Epithelial cell of proximal tubule (primary cell): ENCODE measurements at regions not wholly inside any gene's neighbourhood (a gene's known extent, or its start where the extent isn't known, plus 50 kb on each side); places are given as distances from the start of the nearest gene placed in this dataset.
A peak's percentile ranks its signal among the peaks of the same experiment; 100 is the strongest.

Experiments used
- DNase-seq: peaks from one replicate; pipeline ENCODE4 v3.0.0-alpha.2; 2011; ENCODE audit warnings: low read depth
- H3K4me3 ChIP-seq: 2 replicates; pipeline ENCODE4 v1.5.1; 2011; ENCODE audit warnings: low read depth, mild to moderate bottlenecking, low read length
- TF ChIP-seq, protein P1 (sequence below): conservative IDR thresholded peaks from 2 replicates; pipeline ENCODE4 v1.5.1; 2012; ENCODE audit warnings: low read depth, mild to moderate bottlenecking, low read length

GRCh38 chr3:25903371-25904129 lies 113.7 kb downstream of the OXSM start:
- no peak for DNase-seq
- TF ChIP-seq, protein P1, sequence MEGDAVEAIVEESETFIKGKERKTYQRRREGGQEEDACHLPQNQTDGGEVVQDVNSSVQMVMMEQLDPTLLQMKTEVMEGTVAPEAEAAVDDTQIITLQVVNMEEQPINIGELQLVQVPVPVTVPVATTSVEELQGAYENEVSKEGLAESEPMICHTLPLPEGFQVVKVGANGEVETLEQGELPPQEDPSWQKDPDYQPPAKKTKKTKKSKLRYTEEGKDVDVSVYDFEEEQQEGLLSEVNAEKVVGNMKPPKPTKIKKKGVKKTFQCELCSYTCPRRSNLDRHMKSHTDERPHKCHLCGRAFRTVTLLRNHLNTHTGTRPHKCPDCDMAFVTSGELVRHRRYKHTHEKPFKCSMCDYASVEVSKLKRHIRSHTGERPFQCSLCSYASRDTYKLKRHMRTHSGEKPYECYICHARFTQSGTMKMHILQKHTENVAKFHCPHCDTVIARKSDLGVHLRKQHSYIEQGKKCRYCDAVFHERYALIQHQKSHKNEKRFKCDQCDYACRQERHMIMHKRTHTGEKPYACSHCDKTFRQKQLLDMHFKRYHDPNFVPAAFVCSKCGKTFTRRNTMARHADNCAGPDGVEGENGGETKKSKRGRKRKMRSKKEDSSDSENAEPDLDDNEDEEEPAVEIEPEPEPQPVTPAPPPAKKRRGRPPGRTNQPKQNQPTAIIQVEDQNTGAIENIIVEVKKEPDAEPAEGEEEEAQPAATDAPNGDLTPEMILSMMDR, result no peak
- no peak overlapping the region for H3K4me3 ChIP-seq

DNA sequence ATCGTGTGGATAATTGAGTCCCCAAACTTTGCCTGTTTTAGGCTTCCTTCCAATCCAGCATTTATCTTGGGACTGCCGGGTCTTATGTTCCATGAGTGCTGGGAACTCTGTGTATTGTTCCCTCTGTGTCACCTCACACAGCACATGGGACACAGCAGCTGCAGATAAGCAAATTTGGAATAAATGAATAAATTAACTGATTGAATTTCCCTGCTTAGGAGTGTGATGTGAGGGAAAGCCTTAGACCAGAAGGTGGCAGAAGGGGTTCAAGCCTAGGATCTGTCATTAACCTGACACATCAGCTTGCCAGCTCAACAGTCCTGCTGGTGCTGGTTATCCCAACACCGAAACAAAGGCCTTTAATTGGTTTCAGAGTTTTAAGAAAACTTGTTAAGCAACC lies 114.3 kb downstream of the OXSM start:
- H3K4me3 ChIP-seq, result no peak overlapping the region
- TF ChIP-seq, protein P1, result peak; percentile 73
- no peak for DNase-seq

GRCh38 chr3:25906132-25906906 lies 116.4 kb downstream of the OXSM start:
- no peak for DNase-seq
- TF ChIP-seq, protein P1, result no peak
- no peak overlapping the region for H3K4me3 ChIP-seq

DNA sequence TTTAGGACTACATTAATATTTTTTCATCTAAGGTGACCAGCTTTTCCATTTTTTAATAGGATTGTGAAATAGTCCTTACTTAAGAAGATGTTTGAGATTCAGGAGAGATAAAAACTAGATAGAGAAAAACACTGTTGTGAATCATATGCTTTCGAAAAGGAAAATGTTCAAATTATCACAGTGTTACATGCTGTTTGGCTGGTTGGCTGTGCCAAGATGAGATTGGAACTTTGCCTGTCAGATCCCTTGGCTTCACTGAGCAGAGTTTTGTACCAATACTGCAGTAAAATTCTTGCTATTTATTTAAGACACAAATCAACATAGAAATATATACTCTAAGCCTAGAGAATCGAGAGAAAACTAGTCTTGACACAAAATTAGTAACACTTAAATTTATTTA lies 117.2 kb downstream of the OXSM start:
- TF ChIP-seq, protein P1, result no peak
- DNase-seq, result no peak
- no peak overlapping the region for H3K4me3 ChIP-seq

GRCh38 chr3:25910105-25910504 lies 120.2 kb downstream of the OXSM start:
- no peak overlapping the region for H3K4me3 ChIP-seq
- no peak for DNase-seq
- TF ChIP-seq, protein P1, result no peak

DNA sequence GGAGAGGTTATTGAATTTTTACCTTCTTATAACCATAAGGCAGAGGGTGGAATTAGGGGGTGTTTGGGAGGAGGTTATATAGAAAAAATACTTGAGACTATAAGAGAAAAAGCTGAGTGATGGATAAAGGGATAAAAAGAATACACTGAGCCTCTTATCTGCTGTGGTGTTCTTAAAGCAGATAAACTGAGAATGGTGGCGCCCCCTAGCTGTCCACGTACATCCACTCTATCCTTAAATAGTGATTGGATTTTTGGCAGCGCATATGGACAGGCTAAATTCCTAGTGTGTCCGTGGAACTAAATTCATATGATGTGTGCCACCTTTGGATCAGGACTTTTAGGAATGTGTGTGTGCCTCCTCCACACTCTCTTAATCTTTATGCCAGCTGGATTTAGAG lies 121.1 kb downstream of the OXSM start:
- H3K4me3 ChIP-seq, result no peak overlapping the region
- TF ChIP-seq, protein P1, result peak; percentile 68
- DNase-seq, result no peak
